HCT116 (cell line): ENCODE measurements at regions not wholly inside any gene's neighbourhood (a gene's known extent, or its start where the extent isn't known, plus 50 kb on each side); places are given as distances from the start of the nearest gene placed in this dataset.

Experiments used
- ATAC-seq: fragments of 200-7000 bp; cut with Tn5 transposase; 2 replicates; pipeline ENCODE4 v1.9.1; 2020; ENCODE audit warnings: mild to moderate bottlenecking, moderate library complexity
- BruUV-seq: library from RNA; stranded (reverse); fragments of 400-500 nt; replicated peaks from 2 replicates; lab custom pipeline; 2021; lab: Mats Ljungman, UMichigan
- CTCF ChIA-PET: fragments of 300-600 bp; sonication (Branson Sonifier 250); formaldehyde crosslinking; loops from one replicate; lab custom pipeline; 2021; ENCODE audit warnings: antibody characterized with exemption; lab: Charles Lee
- POLR2A ChIA-PET: fragments of 300-600, 350-600 bp; sonication (Branson Sonifier 250); formaldehyde crosslinking; loops from one replicate; lab custom pipeline; 2021; ENCODE audit warnings: antibody characterized with exemption; lab: Charles Lee
- RAD21 ChIA-PET, 2 experiments: fragments of 300-600 bp; sonication (Branson Sonifier 250); formaldehyde crosslinking; loops; one replicate each; lab custom pipeline; 2023; ENCODE audit warnings: low total read pairs in 2 of 2; ENCODE audit not compliant: uncharacterized antibody in 2 of 2, unreplicated experiment in 2 of 2, low non-redundant PET in 1 of 2; lab: Charles Lee
- DNase-seq: peaks from one replicate; pipeline ENCODE4 v3.0.0-alpha.2; 2010; ENCODE audit warnings: low read depth, low spot score
- H2AFZ ChIP-seq: fragments of 200-600 bp; shearing (Covaris generic), sonication (generic); 2 replicates; pipeline ENCODE4 v1.6.1; 2017; ENCODE audit warnings: low read depth, mixed run types, mixed read lengths, antibody characterized with exemption, low read length; ENCODE audit not compliant: poor library complexity, severe bottlenecking
- H3K27ac ChIP-seq: 2 replicates; pipeline ENCODE4 v1.5.1; 2012; ENCODE audit warnings: low read depth, low read length
- H3K27me3 ChIP-seq: fragments of 200-600 bp; sonication (generic); 2 replicates; pipeline ENCODE4 v1.6.1; 2016; ENCODE audit warnings: mixed run types, low read length, mixed read lengths; ENCODE audit not compliant: insufficient read depth
- H3K36me3 ChIP-seq, 2 experiments: fragments of 200-500 bp in 1 of 2; fragments of 200-600 bp in 1 of 2; sonication (Bioruptor generic) in 1 of 2; sonication (generic) in 1 of 2; 2 replicates each; pipeline versions ENCODE4 v1.5.1 to v1.6.1; 2014 to 2016; ENCODE audit warnings: low read length in 2 of 2, inconsistent platforms in 1 of 2, mixed read lengths in 1 of 2, mixed run types in 1 of 2; ENCODE audit not compliant: insufficient read depth in 2 of 2, control insufficient read depth in 1 of 2
- H3K4me1 ChIP-seq, 2 experiments: fragments of 200-600 bp in 1 of 2; sonication (generic) in 1 of 2; 2 replicates each; pipeline versions ENCODE4 v1.5.1 to v1.6.1; 2012 to 2017; ENCODE audit warnings: low read length in 2 of 2, inconsistent platforms in 1 of 2, mild to moderate bottlenecking in 1 of 2, mixed read lengths in 1 of 2, mixed run types in 1 of 2, moderate library complexity in 1 of 2; ENCODE audit not compliant: insufficient read depth in 2 of 2, control insufficient read depth in 1 of 2
- H3K4me2 ChIP-seq: fragments of 200-600 bp; sonication (generic); 2 replicates; pipeline ENCODE4 v1.6.1; 2017; ENCODE audit warnings: mixed run types, low read length, mixed read lengths
- H3K4me3 ChIP-seq, 2 experiments: fragments of 200-600 bp in 1 of 2; sonication (generic) in 1 of 2; replicated peaks in 1 of 2; 2 replicates each; pipeline ENCODE4 v1.5.1; 2011 to 2016; ENCODE audit warnings: low read length in 2 of 2, control low read depth in 1 of 2, low read depth in 1 of 2, mild to moderate bottlenecking in 1 of 2, mixed read lengths in 1 of 2, mixed run types in 1 of 2
- H3K79me2 ChIP-seq: fragments of 200-600 bp; sonication (generic); 2 replicates; pipeline ENCODE4 v1.6.1; 2017; ENCODE audit warnings: mild to moderate bottlenecking, mixed run types, low read length, moderate library complexity, mixed read lengths; ENCODE audit not compliant: insufficient read depth
- H3K9ac ChIP-seq: fragments of 200-600 bp; sonication (generic); 2 replicates; pipeline ENCODE4 v1.6.1; 2016; ENCODE audit warnings: low read length, mixed read lengths
- H3K9me2 ChIP-seq: fragments of 200-600 bp; sonication (generic), shearing (Covaris generic); 2 replicates; pipeline ENCODE4 v1.6.1; 2017; ENCODE audit warnings: mixed run types, mild to moderate bottlenecking, moderate library complexity; ENCODE audit not compliant: insufficient read depth
- H3K9me3 ChIP-seq, 2 experiments: fragments of 200-500 bp in 1 of 2; fragments of 200-600 bp in 1 of 2; sonication (Bioruptor generic) in 1 of 2; sonication (generic) in 1 of 2; 2 replicates each; pipeline ENCODE4 v1.6.1; 2014 to 2017; ENCODE audit warnings: low read length in 2 of 2, mixed read lengths in 2 of 2, inconsistent platforms in 1 of 2, low read depth in 1 of 2, mild to moderate bottlenecking in 1 of 2, mixed run types in 1 of 2, moderate library complexity in 1 of 2; ENCODE audit not compliant: control insufficient read depth in 1 of 2, insufficient read depth in 1 of 2
- H4K20me1 ChIP-seq: fragments of 200-600 bp; sonication (generic), shearing (Covaris generic); 2 replicates; pipeline ENCODE4 v1.6.1; 2017; ENCODE audit warnings: mixed run types, mild to moderate bottlenecking, moderate library complexity; ENCODE audit not compliant: insufficient read depth
- EGR1 ChIP-seq: IDR thresholded peaks from 2 replicates; pipeline ENCODE4 v1.6.1; 2012; ENCODE audit warnings: low read depth
- POLR2A ChIP-seq: IDR thresholded peaks from 2 replicates; pipeline ENCODE4 v1.7.0; 2011; ENCODE audit warnings: borderline replicate concordance; ENCODE audit not compliant: insufficient read depth, insufficient read length; ENCODE audit errors: extremely low read depth
- RAD21 ChIP-seq: IDR thresholded peaks from 2 replicates; pipeline ENCODE4 v1.6.1; 2012; ENCODE audit warnings: low read depth, mild to moderate bottlenecking
- REST ChIP-seq: IDR thresholded peaks from 2 replicates; pipeline ENCODE4 v1.6.1; 2012; ENCODE audit warnings: low read depth
- SRF ChIP-seq: IDR thresholded peaks from 2 replicates; pipeline ENCODE4 v1.6.1; 2012; ENCODE audit warnings: low read depth
- TCF7L2 ChIP-seq: IDR thresholded peaks from 2 replicates; pipeline ENCODE4 v1.7.0; 2011; ENCODE audit warnings: borderline replicate concordance, inconsistent platforms; ENCODE audit not compliant: insufficient read depth, insufficient read length; ENCODE audit errors: extremely low read depth
- YY1 ChIP-seq: IDR thresholded peaks from 2 replicates; pipeline ENCODE4 v1.6.1; 2011; ENCODE audit warnings: low read length, low read depth, moderate library complexity, mild to moderate bottlenecking; ENCODE audit not compliant: insufficient replicate concordance; ENCODE audit errors: extremely low read depth
- ZBTB33 ChIP-seq: IDR thresholded peaks from 2 replicates; pipeline ENCODE4 v1.6.1; 2011; ENCODE audit warnings: mild to moderate bottlenecking, low read length, moderate library complexity; ENCODE audit not compliant: insufficient replicate concordance; ENCODE audit errors: extremely low read depth
- ZFX ChIP-seq: fragments of 450-650 bp; IDR thresholded peaks from 2 replicates; pipeline ENCODE4 v1.6.1; 2017
- ZNF274 ChIP-seq: fragments of 200-500 bp; sonication (Bioruptor generic); IDR thresholded peaks from 2 replicates; pipeline ENCODE4 v1.6.1; 2014; ENCODE audit warnings: mild to moderate bottlenecking, low read depth, low read length, inconsistent platforms
- intact Hi-C: fragments of 100-400 bp; cut with micrococcal nuclease; formaldehyde crosslinking; loops from 2 replicates; pipeline ENCODE4 v1.10.0; 2022

GRCh38 chr3:140845882-140846281 is 95.8 kb upstream of the SLC25A36 start:
- no peak for TF ChIP-seq RAD21
- no peak for TF ChIP-seq TCF7L2
- no peak for TF ChIP-seq YY1
- no peak for TF ChIP-seq ZFX
- TF ChIP-seq REST, result no peak
- TF ChIP-seq ZNF274, result no peak
- TF ChIP-seq SRF, result no peak
- no peak for TF ChIP-seq POLR2A
- TF ChIP-seq EGR1, result no peak
- TF ChIP-seq ZBTB33, result no peak
- Histone ChIP-seq H3K4me1 (no peaks in the 10 kb centered on the region), H3K79me2 (no peaks in the 10 kb centered on the region), H3K4me3 (no peak overlapping the region), H3K27ac (no peak overlapping the region), H3K27me3 (peaks cover 48% of the 10 kb centered on the region), H3K9me3 (no peaks in the 10 kb centered on the region), H3K4me2 (no peak overlapping the region), H2AFZ (no peak overlapping the region), H3K36me3 (no peaks in the 10 kb centered on the region), H3K9me2 (no peaks in the 10 kb centered on the region), H3K9ac (no peak overlapping the region), H4K20me1 (no peaks in the 10 kb centered on the region)
- ChIA-PET POLR2A (no interaction called here), RAD21 (no interaction called here), CTCF (no interaction called here)
- no peak for DNase-seq
- BruUV-seq, result no TSS peak
- intact Hi-C loops, result no loop called here
- no peak for ATAC-seq
